Panc1 (cell line): ENCODE measurements at regions not wholly inside any gene's neighbourhood (a gene's known extent, or its start where the extent isn't known, plus 50 kb on each side); places are given as distances from the start of the nearest gene placed in this dataset.

ENCODE experiments used
- ATAC-seq: fragments of 200-7000 bp; cut with Tn5 transposase; 2 replicates; pipeline ENCODE4 v1.9.1; 2020; ENCODE audit warnings: mild to moderate bottlenecking, moderate library complexity
- BruUV-seq: library from RNA; stranded (reverse); fragments of 400-500 nt; replicated peaks from 2 replicates; lab custom pipeline; 2021; lab: Mats Ljungman, UMichigan
- CTCF ChIA-PET: fragments of 300-600 bp; sonication (Branson Sonifier 250); formaldehyde crosslinking; loops from one replicate; lab custom pipeline; 2022; ENCODE audit warnings: antibody characterized with exemption; lab: Charles Lee
- POLR2A ChIA-PET: fragments of 300-600 bp; sonication (Branson Sonifier 250); formaldehyde crosslinking; loops from one replicate; lab custom pipeline; 2022; ENCODE audit warnings: antibody characterized with exemption; lab: Charles Lee
- DNase-seq: peaks from one replicate; pipeline ENCODE4 v3.0.0-alpha.2; 2010; ENCODE audit warnings: low read depth, low spot score
- H3K27ac ChIP-seq: 2 replicates; pipeline ENCODE4 v1.5.1; 2011; ENCODE audit warnings: mild to moderate bottlenecking, low read length, inconsistent platforms
- H3K27me3 ChIP-seq: fragments of 200-500 bp; sonication (Bioruptor generic); 2 replicates; pipeline ENCODE4 v1.6.0; 2014; ENCODE audit warnings: low read length, inconsistent platforms; ENCODE audit not compliant: control insufficient read depth, insufficient read depth
- H3K36me3 ChIP-seq: fragments of 200-500 bp; sonication (Bioruptor generic); 2 replicates; pipeline ENCODE4 v1.5.1; 2014; ENCODE audit warnings: inconsistent platforms, mild to moderate bottlenecking, low read length, moderate library complexity; ENCODE audit not compliant: control insufficient read depth, insufficient read depth
- H3K4me1 ChIP-seq: 2 replicates; pipeline ENCODE4 v1.5.1; 2011; ENCODE audit warnings: inconsistent platforms, mild to moderate bottlenecking, low read length, moderate library complexity; ENCODE audit not compliant: control insufficient read depth, insufficient read depth
- H3K4me3 ChIP-seq, 2 experiments: 2 replicates each; pipeline ENCODE4 v1.5.1; 2011 to 2012; ENCODE audit warnings: low read depth in 2 of 2, low read length in 2 of 2, mild to moderate bottlenecking in 2 of 2, inconsistent platforms in 1 of 2, moderate library complexity in 1 of 2
- H3K9me3 ChIP-seq: fragments of 200-500 bp; sonication (Bioruptor generic); 2 replicates; pipeline ENCODE4 v1.5.1; 2014; ENCODE audit warnings: low read depth, mild to moderate bottlenecking, inconsistent platforms, low read length, moderate library complexity; ENCODE audit not compliant: control insufficient read depth, insufficient read depth
- POLR2AphosphoS5 ChIP-seq: IDR thresholded peaks from 2 replicates; pipeline ENCODE4 v1.6.1; 2012; ENCODE audit warnings: mild to moderate bottlenecking, low read depth, low read length, moderate library complexity
- SIN3A ChIP-seq: IDR thresholded peaks from 2 replicates; pipeline ENCODE4 v1.6.1; 2012; ENCODE audit warnings: low read depth, mild to moderate bottlenecking, low read length, moderate library complexity, borderline replicate concordance; ENCODE audit not compliant: insufficient read depth
- TCF7L2 ChIP-seq: IDR thresholded peaks from 2 replicates; pipeline ENCODE4 v1.6.1; 2011; ENCODE audit warnings: mild to moderate bottlenecking, low read depth, low read length, inconsistent platforms
- in situ Hi-C: cut with HindIII; loops from 2 replicates; pipeline ENCODE4 v1.10.0; 2016; ENCODE audit warnings: low sequenced_read_pairs, low pct_unique_long_range_greater_than_20kb
- intact Hi-C: fragments of 100-400 bp; cut with micrococcal nuclease; formaldehyde crosslinking; loops from one replicate; pipeline ENCODE4 v1.10.0; 2022; ENCODE audit not compliant: unreplicated experiment
- TF ChIP-seq, protein P1 (sequence below), 2 experiments: IDR thresholded peaks; 2 replicates each; pipeline ENCODE4 v1.6.1; 2011 to 2012; ENCODE audit warnings: low read depth in 2 of 2, control low read depth in 1 of 2, low read length in 1 of 2, mild to moderate bottlenecking in 1 of 2, moderate library complexity in 1 of 2; ENCODE audit not compliant: insufficient read depth in 1 of 2
- TF ChIP-seq, protein P2 (sequence below): fragments of 450-650 bp; IDR thresholded peaks from 2 replicates; pipeline ENCODE4 v1.5.1; 2017; ENCODE audit warnings: mild to moderate bottlenecking

DNA sequence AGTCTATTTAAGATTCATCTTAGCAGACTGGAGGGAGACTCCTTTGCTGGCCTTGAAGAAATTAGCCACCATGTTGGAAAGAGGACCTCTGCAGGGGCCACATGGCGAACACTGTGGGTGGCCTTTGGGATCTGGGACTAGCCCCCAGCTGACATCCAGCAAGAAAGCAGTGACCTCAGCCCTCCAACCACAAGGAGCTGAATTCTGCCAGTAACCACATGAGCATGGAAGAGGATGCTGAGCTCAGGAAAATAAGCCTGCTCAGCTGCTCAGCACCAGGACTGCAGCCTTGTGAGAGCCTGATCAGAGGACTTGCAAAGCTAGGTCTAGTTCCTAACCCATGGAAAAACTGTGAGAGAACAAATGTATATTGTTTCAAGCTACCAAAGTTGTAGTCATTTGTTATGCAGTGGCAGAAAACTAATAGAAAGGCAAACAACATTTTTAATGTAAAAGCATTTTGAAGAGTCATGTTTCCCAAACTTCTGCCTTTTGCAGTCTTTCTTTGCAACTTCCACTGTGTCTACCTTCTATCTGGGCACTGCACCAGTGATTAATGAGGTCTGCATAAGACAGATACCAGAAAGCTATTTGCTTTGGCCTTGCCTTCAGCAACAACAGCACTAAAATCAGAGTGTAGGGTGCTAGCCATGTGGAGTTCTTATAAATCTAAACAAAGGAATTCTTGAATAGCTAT, 183.7 kb downstream of the FGFR2 start:
- Histone ChIP-seq H3K4me1 (no peaks in the 10 kb centered on the region), H3K4me3 (no peak overlapping the region), H3K36me3 (no peaks in the 10 kb centered on the region), H3K27me3 (no peaks in the 10 kb centered on the region), H3K27ac (no peak overlapping the region), H3K9me3 (no peaks in the 10 kb centered on the region)
- TF ChIP-seq TCF7L2 (no peak), POLR2AphosphoS5 (no peak), SIN3A (no peak)
- TF ChIP-seq, protein P1, sequence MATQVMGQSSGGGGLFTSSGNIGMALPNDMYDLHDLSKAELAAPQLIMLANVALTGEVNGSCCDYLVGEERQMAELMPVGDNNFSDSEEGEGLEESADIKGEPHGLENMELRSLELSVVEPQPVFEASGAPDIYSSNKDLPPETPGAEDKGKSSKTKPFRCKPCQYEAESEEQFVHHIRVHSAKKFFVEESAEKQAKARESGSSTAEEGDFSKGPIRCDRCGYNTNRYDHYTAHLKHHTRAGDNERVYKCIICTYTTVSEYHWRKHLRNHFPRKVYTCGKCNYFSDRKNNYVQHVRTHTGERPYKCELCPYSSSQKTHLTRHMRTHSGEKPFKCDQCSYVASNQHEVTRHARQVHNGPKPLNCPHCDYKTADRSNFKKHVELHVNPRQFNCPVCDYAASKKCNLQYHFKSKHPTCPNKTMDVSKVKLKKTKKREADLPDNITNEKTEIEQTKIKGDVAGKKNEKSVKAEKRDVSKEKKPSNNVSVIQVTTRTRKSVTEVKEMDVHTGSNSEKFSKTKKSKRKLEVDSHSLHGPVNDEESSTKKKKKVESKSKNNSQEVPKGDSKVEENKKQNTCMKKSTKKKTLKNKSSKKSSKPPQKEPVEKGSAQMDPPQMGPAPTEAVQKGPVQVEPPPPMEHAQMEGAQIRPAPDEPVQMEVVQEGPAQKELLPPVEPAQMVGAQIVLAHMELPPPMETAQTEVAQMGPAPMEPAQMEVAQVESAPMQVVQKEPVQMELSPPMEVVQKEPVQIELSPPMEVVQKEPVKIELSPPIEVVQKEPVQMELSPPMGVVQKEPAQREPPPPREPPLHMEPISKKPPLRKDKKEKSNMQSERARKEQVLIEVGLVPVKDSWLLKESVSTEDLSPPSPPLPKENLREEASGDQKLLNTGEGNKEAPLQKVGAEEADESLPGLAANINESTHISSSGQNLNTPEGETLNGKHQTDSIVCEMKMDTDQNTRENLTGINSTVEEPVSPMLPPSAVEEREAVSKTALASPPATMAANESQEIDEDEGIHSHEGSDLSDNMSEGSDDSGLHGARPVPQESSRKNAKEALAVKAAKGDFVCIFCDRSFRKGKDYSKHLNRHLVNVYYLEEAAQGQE (IDR thresholded peaks at IDR 0.05; ENCODE audit: insufficient read depth in 1 of 2, low read depth in 2 of 2, low read length in 1 of 2), result no peak
- TF ChIP-seq, protein P2, sequence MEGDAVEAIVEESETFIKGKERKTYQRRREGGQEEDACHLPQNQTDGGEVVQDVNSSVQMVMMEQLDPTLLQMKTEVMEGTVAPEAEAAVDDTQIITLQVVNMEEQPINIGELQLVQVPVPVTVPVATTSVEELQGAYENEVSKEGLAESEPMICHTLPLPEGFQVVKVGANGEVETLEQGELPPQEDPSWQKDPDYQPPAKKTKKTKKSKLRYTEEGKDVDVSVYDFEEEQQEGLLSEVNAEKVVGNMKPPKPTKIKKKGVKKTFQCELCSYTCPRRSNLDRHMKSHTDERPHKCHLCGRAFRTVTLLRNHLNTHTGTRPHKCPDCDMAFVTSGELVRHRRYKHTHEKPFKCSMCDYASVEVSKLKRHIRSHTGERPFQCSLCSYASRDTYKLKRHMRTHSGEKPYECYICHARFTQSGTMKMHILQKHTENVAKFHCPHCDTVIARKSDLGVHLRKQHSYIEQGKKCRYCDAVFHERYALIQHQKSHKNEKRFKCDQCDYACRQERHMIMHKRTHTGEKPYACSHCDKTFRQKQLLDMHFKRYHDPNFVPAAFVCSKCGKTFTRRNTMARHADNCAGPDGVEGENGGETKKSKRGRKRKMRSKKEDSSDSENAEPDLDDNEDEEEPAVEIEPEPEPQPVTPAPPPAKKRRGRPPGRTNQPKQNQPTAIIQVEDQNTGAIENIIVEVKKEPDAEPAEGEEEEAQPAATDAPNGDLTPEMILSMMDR, result no peak
- ChIA-PET CTCF (no interaction called here), POLR2A (no interaction called here)
- no peak for ATAC-seq
- intact Hi-C loops (no loop called here), in situ Hi-C loops (no loop called here)
- DNase-seq, result no peak
- no TSS peak for BruUV-seq

DNA sequence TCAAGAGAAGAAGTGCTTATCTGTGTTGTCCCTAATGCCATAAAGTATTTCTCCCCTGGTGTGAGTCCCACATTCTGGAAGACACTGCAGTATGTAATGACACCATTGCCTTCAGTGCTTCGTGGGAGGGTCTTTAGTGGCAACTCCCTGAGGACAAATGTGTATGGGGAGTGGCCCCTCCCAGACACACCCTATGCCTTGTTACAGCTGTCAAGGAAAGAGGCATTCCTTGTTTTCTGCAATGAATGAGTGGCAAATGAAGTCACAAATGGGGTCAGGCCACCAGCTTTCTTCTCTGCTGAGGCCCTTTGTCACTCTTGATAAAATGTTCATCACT, 183.2 kb downstream of the FGFR2 start:
- no peaks in the 10 kb centered on the region for H3K36me3 ChIP-seq
- intact Hi-C loops, result no loop called here
- CTCF ChIA-PET, result no interaction called here

More for the DNA sequence above, 183.2 kb downstream of the FGFR2 start:
- Histone ChIP-seq H3K27ac (no peak overlapping the region), H3K4me3 (no peak overlapping the region), H3K27me3 (no peaks in the 10 kb centered on the region), H3K4me1 (no peaks in the 10 kb centered on the region), H3K9me3 (no peaks in the 10 kb centered on the region)
- DNase-seq (no peak), ATAC-seq (no peak)
- BruUV-seq, result no TSS peak
- in situ Hi-C loops, result no loop called here
- POLR2A ChIA-PET, result no interaction called here
- TF ChIP-seq POLR2AphosphoS5 (no peak), TCF7L2 (no peak), SIN3A (no peak)
- TF ChIP-seq, protein P2, result no peak
- TF ChIP-seq, protein P1 (IDR thresholded peaks at IDR 0.05; ENCODE audit: insufficient read depth in 1 of 2, low read depth in 2 of 2, low read length in 1 of 2), result no peak
